H1 (cell line): ENCODE measurements at regions not wholly inside any gene's neighbourhood (a gene's known extent, or its start where the extent isn't known, plus 50 kb on each side); places are given as distances from the start of the nearest gene placed in this dataset.

ENCODE experiments used
- BACH1 ChIP-seq: IDR thresholded peaks from 2 replicates; pipeline ENCODE4 v1.6.1; 2012; ENCODE audit warnings: low read length, improper control_type of control experiment
- BRCA1 ChIP-seq: IDR thresholded peaks from 2 replicates; pipeline ENCODE4 v1.6.1; 2012; ENCODE audit warnings: low read depth, low read length, improper control_type of control experiment
- EGR1 ChIP-seq: IDR thresholded peaks from 2 replicates; pipeline ENCODE4 v1.6.1; 2011; ENCODE audit warnings: low read depth, low read length, borderline replicate concordance
- JUN ChIP-seq: IDR thresholded peaks from 2 replicates; pipeline ENCODE4 v1.6.1; 2011; ENCODE audit warnings: low read depth, mild to moderate bottlenecking, improper control_type of control experiment, low read length
- JUND ChIP-seq: IDR thresholded peaks from 2 replicates; pipeline ENCODE4 v1.6.1; 2011; ENCODE audit warnings: mild to moderate bottlenecking, improper control_type of control experiment, low read length
- MAFK ChIP-seq: IDR thresholded peaks from 2 replicates; pipeline ENCODE4 v1.6.1; 2012; ENCODE audit warnings: low read depth, mild to moderate bottlenecking, improper control_type of control experiment, low read length
- RAD21 ChIP-seq, 2 experiments: IDR thresholded peaks in 1 of 2; conservative IDR thresholded peaks in 1 of 2; 2 replicates each; pipeline ENCODE4 v1.6.1; 2011; ENCODE audit warnings: low read depth in 2 of 2, low read length in 2 of 2, improper control_type of control experiment in 1 of 2, inconsistent platforms in 1 of 2, mild to moderate bottlenecking in 1 of 2, moderate library complexity in 1 of 2
- SP1 ChIP-seq: IDR thresholded peaks from 2 replicates; pipeline ENCODE4 v1.6.1; 2011; ENCODE audit warnings: low read depth, low read length
- TEAD4 ChIP-seq: IDR thresholded peaks from 2 replicates; pipeline ENCODE4 v1.6.1; 2012; ENCODE audit warnings: low read depth, low read length, inconsistent platforms, mixed read lengths
- TF ChIP-seq, protein P1 (sequence below), 3 experiments: IDR thresholded peaks; 1 replicate in 2 of 3; 2 replicates in 1 of 3; pipeline versions ENCODE4 v1.5.1 to v1.6.1; 2011; ENCODE audit warnings: low read length in 3 of 3, mild to moderate bottlenecking in 3 of 3, inconsistent platforms in 2 of 3, low read depth in 1 of 3, moderate library complexity in 1 of 3; ENCODE audit not compliant: insufficient read depth in 1 of 3; ENCODE audit errors: control extremely low read depth in 1 of 3

DNA sequence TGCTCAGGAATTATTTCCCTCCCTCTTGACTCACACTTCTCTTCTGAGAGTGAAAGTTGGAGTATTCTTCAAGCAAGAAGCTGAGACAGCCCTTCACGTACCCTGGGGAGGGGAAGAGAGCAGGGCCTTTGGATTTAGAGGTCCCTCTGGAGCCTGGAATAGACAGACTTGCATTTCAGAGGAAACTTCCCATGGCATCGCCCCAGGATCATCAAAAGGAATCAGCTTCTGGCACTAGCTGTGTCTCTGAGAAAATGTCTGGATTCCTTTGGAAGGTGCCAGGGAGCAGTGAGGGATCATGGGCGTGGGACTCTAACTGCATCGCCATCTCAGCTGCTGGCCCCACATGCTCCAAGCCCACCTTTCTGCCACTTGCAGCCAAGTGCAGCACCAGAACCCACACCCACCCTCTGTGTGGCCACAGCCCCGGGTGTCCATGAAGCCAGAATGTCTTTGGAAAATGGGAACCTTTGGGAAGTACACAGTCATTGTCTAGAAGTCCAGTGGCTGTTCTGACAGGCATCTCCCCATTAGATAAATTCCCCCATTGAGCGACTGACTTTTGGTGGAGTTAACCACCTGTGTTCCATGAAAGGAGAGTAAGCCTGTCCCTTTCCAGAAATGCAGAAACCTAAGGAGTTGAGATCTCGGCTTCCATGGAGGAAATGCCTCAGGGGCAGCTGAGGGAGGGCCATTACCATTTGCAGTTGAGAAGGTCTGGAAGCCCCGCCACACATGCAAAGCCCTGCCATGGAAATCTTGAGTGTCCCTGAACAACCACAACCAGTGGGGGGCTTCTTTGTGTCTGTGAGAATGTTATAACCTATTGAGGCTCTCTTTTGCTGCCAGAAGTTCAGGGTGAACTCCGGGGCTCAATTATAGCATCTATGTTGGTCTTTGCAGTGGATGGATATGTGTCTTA lies 57.8 kb upstream of the GDF10 start:
- TF ChIP-seq MAFK, result no peak
- TF ChIP-seq, protein P1, sequence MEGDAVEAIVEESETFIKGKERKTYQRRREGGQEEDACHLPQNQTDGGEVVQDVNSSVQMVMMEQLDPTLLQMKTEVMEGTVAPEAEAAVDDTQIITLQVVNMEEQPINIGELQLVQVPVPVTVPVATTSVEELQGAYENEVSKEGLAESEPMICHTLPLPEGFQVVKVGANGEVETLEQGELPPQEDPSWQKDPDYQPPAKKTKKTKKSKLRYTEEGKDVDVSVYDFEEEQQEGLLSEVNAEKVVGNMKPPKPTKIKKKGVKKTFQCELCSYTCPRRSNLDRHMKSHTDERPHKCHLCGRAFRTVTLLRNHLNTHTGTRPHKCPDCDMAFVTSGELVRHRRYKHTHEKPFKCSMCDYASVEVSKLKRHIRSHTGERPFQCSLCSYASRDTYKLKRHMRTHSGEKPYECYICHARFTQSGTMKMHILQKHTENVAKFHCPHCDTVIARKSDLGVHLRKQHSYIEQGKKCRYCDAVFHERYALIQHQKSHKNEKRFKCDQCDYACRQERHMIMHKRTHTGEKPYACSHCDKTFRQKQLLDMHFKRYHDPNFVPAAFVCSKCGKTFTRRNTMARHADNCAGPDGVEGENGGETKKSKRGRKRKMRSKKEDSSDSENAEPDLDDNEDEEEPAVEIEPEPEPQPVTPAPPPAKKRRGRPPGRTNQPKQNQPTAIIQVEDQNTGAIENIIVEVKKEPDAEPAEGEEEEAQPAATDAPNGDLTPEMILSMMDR (IDR thresholded peaks at IDR 0.05; ENCODE audit: control extremely low read depth in 1 of 3, insufficient read depth in 1 of 3, low read depth in 1 of 3, low read length in 3 of 3), result no peak
- TF ChIP-seq EGR1, result no peak
- no peak for TF ChIP-seq JUND
- no peak for TF ChIP-seq JUN
- no peak for TF ChIP-seq RAD21 (IDR thresholded peaks at IDR 0.05 in 1 of 2, conservative IDR thresholded peaks at IDR 0.05 in 1 of 2; ENCODE audit: low read depth in 2 of 2, low read length in 2 of 2)
- no peak for TF ChIP-seq TEAD4
- no peak for TF ChIP-seq SP1
- TF ChIP-seq BRCA1, result no peak
- TF ChIP-seq BACH1, result no peak
